PFSK-1 (cell line): ENCODE measurements at regions not wholly inside any gene's neighbourhood (a gene's known extent, or its start where the extent isn't known, plus 50 kb on each side); places are given as distances from the start of the nearest gene placed in this dataset.

Experiments used
- FOXP2 ChIP-seq: optimal IDR thresholded peaks from 2 replicates; pipeline ENCODE3; 2011; ENCODE audit warnings: borderline replicate concordance, control low read depth, inconsistent platforms; ENCODE audit not compliant: insufficient read depth; ENCODE audit errors: extremely low read length, extremely low read depth
- POLR2AphosphoS5 ChIP-seq: IDR thresholded peaks from 2 replicates; pipeline ENCODE4 v1.6.1; 2012; ENCODE audit warnings: low read depth, mild to moderate bottlenecking, control low read depth, low read length, moderate library complexity
- SIN3A ChIP-seq: IDR thresholded peaks from 2 replicates; pipeline ENCODE4 v1.6.1; 2012; ENCODE audit warnings: mild to moderate bottlenecking, low read length, moderate library complexity, borderline replicate concordance; ENCODE audit not compliant: insufficient read depth
- TAF1 ChIP-seq: IDR thresholded peaks from 2 replicates; pipeline ENCODE4 v1.6.1; 2012; ENCODE audit warnings: low read length, control low read depth, borderline replicate concordance; ENCODE audit not compliant: insufficient read depth
- TF ChIP-seq, protein P1 (sequence below), 2 experiments: IDR thresholded peaks; 2 replicates each; pipeline versions ENCODE4 v1.6.1 to v1.8.0; 2011 to 2012; ENCODE audit warnings: low read depth in 2 of 2, low read length in 2 of 2, control low read depth in 1 of 2, inconsistent platforms in 1 of 2, mild to moderate bottlenecking in 1 of 2, moderate library complexity in 1 of 2; ENCODE audit not compliant: insufficient read depth in 1 of 2

DNA sequence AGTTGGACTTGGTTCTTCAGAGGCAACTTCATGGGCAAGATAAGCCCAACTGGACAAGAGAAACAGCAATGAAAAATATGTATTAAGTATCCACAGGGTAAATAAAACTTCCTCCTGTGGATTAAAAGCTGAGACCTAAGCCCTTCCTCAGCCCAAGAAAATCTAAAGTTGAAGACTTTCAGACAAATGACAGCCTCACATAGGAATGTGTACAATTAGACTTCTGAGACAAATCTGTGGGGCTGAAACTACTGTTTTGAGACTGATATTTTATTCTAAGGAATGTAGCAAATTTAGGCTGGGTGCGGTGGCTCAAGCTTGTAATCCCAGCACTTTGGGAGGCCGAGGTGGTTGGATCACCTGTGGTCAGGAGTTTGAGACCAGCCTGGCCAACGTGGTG, 74.2 kb upstream of the IL12A start:
- TF ChIP-seq POLR2AphosphoS5 (no peak), FOXP2 (no peak), SIN3A (no peak), TAF1 (no peak)
- TF ChIP-seq, protein P1, sequence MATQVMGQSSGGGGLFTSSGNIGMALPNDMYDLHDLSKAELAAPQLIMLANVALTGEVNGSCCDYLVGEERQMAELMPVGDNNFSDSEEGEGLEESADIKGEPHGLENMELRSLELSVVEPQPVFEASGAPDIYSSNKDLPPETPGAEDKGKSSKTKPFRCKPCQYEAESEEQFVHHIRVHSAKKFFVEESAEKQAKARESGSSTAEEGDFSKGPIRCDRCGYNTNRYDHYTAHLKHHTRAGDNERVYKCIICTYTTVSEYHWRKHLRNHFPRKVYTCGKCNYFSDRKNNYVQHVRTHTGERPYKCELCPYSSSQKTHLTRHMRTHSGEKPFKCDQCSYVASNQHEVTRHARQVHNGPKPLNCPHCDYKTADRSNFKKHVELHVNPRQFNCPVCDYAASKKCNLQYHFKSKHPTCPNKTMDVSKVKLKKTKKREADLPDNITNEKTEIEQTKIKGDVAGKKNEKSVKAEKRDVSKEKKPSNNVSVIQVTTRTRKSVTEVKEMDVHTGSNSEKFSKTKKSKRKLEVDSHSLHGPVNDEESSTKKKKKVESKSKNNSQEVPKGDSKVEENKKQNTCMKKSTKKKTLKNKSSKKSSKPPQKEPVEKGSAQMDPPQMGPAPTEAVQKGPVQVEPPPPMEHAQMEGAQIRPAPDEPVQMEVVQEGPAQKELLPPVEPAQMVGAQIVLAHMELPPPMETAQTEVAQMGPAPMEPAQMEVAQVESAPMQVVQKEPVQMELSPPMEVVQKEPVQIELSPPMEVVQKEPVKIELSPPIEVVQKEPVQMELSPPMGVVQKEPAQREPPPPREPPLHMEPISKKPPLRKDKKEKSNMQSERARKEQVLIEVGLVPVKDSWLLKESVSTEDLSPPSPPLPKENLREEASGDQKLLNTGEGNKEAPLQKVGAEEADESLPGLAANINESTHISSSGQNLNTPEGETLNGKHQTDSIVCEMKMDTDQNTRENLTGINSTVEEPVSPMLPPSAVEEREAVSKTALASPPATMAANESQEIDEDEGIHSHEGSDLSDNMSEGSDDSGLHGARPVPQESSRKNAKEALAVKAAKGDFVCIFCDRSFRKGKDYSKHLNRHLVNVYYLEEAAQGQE (IDR thresholded peaks at IDR 0.05; ENCODE audit: insufficient read depth in 1 of 2, low read depth in 2 of 2, low read length in 2 of 2) = no peak

GRCh38 chr3:159916052-159916451, 72.6 kb upstream of the IL12A start:
- TF ChIP-seq POLR2AphosphoS5 (no peak), TAF1 (no peak), SIN3A (no peak), FOXP2 (no peak)
- TF ChIP-seq, protein P1 (IDR thresholded peaks at IDR 0.05; ENCODE audit: insufficient read depth in 1 of 2, low read depth in 2 of 2, low read length in 2 of 2) = no peak

DNA sequence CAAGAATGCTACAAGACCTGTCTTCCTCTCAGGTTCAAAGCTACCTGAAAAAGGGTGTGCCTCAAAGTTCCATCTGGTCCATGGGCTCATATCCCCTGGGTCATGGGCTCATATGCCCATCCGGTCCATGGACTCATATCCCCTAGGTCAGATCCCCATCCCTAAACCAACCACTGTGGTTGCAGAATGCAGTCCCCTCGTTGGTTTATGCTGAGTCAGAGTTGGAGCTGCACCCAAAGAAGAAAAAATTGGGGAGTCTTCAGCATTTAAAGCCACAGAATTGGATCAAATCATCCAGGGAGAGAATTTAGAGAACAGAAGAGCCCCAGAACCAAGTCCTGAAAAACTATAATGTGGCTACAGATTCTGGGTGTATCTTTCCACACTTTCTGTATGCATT, 71.5 kb upstream of the IL12A start:
- TF ChIP-seq POLR2AphosphoS5 = no peak
- TF ChIP-seq TAF1 = no peak
- no peak for TF ChIP-seq FOXP2
- no peak for TF ChIP-seq SIN3A
- TF ChIP-seq, protein P1 (IDR thresholded peaks at IDR 0.05; ENCODE audit: insufficient read depth in 1 of 2, low read depth in 2 of 2, low read length in 2 of 2) = no peak

DNA sequence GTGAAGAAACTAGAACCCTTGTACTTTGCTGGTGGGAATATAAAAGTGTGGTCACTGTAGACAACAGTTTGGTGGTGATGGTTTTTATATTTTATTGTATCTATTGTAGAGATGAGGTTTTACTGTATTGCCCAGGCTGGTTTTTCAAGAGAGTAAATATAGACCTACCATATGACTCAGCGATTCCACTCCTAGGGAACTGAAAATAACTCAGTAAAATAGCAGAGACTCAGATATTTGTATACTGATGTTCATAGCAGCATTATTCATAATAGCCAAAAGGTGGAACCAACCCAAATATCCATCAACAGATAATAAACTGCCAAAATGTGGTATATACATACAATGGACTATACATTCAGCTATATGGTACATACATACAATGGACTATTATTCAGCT, 68.8 kb upstream of the IL12A start:
- TF ChIP-seq, protein P1 (IDR thresholded peaks at IDR 0.05; ENCODE audit: insufficient read depth in 1 of 2, low read depth in 2 of 2, low read length in 2 of 2) = no peak
- TF ChIP-seq SIN3A (no peak), FOXP2 (no peak), TAF1 (no peak), POLR2AphosphoS5 (no peak)

- TF ChIP-seq POLR2AphosphoS5 (no peak), SIN3A (no peak), FOXP2 (no peak), TAF1 (no peak)
- TF ChIP-seq, protein P1 (IDR thresholded peaks at IDR 0.05; ENCODE audit: insufficient read depth in 1 of 2, low read depth in 2 of 2, low read length in 2 of 2) = no peak
Measured at GRCh38 chr3:159922193-159922840, 66.3 kb upstream of the IL12A start.
